Fibroblast of peridontal ligament (primary cell): ENCODE measurements at regions not wholly inside any gene's neighbourhood (a gene's known extent, or its start where the extent isn't known, plus 50 kb on each side); places are given as distances from the start of the nearest gene placed in this dataset.

ENCODE experiments used
- DNase-seq: peaks from one replicate; pipeline ENCODE4 v3.0.0-alpha.2; 2010; ENCODE audit errors: extremely low read depth

DNA sequence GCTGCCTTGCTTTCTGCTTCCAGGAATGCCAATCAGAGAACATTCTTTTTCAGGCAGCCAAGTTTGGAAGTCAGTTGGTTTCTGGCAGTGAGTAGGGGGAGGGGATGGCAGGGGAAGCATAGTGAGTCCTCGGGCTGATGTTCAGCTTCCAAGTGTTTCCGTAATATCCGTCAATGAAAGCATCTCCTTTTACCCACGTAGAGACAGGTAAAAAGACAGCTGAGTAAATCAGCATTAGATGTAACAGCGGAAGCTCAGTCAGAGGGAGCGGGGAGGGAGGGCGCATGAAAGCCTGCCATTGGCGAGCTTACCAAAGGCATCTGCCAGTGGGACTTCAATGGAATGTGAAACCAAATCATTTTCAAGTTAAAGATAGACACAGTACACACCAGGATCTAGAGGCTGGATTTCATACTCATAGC is 117.1 kb upstream of the DTNA start:
- DNase-seq: peak; percentile 74

DNA sequence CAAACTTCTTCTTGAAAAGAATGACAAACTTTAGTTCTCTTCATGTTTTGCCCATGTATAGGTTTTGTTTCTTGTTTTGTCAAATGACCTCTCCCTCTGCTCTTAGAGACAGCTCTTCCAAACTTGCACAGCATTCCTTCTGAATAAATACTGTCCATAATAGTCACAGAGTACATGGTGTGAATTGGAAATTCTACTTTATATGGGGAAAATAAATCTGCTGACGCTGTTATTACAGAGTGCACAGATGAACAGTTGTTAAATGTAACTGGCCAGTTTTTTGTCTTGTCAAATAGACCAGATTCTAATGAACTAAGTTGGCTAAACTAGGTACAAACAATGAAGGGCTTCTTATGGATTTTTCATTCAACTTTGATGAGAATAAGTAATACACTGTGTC is 115.8 kb upstream of the DTNA start:
- no peak for DNase-seq

- peak; percentile 50 for DNase-seq
These were observed 114.4 kb upstream of the DTNA start for GRCh38 chr18:34595690-34596089.

DNA sequence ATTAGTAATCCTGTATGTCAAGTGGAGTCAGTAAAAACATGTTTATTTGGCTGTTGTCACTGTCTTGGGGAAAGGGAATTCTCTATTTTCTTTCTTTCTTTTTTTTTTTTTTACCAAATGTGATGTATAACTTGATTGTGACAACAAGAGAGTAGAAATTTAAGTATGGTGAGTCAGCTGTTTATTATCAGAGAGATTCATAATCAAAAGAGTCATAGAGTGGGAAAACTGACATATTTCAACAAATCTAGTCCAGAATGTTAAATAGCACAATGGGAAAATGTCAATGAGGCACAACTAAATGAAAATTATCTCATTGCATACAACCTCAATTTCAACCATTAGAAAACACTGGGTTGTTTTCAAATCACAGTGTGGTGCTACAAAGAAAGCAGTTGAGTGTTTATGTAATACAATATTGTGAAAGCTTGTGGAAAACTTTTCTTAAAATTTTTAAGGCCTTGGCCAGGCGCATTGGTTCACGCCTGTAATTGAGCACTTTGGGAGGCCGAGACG is 111.9 kb upstream of the DTNA start:
- DNase-seq: peak; percentile 47

DNA sequence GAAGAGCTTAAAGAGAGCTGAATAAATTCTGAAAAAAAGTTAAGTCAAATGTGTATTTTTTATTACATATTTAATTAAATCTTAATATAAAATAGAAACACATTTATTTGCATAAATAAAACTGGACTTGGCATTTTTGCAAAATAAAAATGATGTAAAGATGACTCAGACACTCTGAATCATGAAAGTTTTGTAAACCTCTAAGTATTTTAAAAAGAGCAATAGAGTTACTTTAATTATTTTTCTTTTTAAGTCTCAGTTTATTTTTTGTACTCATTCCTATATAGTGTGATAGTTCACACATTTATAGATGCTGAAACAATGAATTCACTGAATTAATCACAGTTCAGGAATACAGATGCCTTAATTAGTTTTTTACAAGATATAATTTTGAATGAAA is 109.9 kb upstream of the DTNA start:
- peak; percentile 66 for DNase-seq

- DNase-seq: no peak
These were observed 109.0 kb upstream of the DTNA start for GRCh38 chr18:34600874-34601656.

DNA sequence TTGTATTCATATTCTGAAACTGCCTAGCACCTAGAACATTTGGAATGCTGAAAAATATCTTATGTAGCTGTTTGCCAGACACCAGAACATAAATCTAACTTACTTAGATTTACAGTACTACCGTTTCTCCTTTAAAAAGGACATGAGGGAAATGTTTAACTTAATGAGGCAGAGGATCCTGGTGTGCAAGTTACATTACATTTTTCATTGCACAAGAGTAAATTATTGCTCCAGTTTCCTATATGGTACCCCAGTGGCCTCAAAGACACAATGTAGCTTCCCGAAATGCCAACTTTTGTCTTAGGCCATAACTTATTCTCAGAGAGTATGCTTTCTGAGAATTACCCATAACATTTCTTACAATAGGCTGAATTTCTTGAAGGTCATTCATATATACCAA is 105.5 kb upstream of the DTNA start:
- DNase-seq: no peak

DNA sequence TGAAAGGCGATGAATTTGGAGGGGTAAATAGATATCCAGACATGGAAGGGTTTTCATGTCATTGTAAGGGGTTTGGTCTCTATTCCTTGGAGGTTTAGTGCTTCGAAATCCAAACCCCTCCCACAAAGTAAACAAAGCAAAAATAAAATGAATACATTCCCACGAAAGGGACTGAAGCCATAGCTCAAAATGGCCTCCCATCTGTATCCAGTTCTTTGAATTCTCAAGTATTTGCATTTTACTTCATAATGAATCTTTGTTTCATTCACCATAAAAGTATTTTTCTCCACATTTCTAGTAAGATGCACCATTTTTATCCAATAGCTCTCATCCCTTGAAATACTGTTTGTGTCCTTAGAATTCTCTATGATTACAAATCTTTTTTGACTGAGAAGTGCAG is 103.2 kb upstream of the DTNA start:
- no peak for DNase-seq

DNA sequence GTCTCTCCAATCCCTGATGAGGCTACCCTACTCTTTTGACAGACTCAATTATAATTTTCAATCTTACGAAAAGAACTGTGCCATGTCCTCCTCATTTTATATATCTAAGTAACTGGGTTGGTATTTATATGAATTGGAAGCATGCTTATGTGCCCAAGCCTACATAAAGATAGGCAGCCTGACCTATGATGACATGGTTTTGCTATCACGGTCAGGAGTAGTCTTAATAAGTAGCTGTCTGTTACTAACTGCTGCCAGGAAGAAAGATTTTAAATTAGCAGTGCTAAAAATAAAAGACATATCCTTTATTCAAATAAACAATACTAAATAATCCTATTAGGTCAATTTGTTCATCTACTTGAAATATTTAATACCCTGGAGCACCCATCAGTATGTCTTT is 102.0 kb upstream of the DTNA start:
- DNase-seq: no peak

DNA sequence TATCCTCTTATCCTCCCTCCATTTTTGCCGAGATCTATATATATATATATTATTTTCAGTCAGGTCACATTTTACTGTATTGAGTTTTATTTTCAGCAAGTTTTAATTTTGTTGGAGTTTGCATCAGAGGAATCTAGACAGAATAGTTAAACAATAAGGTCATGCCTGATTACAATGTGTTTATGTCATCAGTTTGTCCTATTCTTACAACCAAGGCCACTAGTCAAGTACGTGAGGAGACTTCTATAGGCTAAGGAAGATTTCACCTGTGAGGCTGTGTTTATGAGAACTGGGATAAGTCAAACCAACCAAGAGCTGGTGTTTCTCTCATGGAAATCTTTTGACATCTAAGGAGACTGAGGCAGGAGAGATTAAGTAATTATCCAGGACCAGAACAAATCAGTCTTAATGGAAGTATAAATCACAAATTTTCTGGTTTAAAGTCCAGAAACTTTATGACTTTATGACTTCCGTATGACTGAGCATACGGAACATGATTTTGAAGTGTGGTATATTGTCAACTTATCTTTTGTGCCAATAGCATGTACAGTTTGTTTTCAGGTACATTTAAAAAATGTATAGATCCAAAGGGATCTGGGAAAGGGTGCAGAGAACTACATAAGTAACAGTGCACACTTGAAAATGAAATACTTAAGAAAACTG is 100.0 kb upstream of the DTNA start:
- no peak for DNase-seq

DNA sequence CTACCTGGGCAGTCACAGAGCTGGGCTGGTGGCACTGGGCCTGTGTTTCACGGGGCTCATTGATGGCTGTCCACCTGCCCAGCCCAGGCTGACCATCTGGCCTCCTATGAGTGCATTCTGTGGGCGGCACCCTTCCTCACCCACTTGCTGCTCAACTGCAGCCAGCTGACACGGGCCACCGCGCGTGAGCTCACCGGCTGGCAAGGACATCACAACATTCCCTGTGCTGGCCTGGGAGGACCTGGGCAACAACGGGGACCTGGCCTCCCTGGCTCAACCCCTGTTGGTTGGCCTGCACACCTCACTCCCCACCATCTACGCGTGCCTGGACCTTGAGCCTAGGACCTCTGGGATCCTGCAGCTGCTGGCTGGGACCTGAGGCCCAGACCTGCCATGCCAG is 98.2 kb upstream of the DTNA start:
- no peak for DNase-seq

GRCh38 chr18:34620258-34620861 is 89.7 kb upstream of the DTNA start:
- DNase-seq: no peak

GRCh38 chr18:34623557-34623956 is 86.5 kb upstream of the DTNA start:
- DNase-seq: no peak

DNA sequence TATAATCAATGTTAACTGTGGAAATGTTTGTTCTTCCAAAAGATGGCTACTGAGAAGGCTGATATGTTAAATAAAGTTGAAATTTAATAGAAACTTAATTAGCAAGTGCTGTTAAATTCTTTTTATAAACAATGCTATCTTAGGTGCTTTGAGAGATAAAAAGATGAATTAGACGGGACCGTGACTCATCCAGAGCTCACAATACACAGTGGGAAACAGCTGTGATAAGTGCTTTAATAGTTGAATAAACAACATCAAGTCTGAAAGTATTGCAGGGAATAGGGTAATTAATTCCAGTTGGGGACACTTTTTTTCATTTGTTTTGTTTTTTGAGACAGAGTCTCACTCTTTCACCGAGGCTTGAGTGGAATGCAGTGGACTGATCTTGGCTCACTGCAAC is 85.5 kb upstream of the DTNA start:
- DNase-seq: no peak

- no peak for DNase-seq
These were observed 83.5 kb upstream of the DTNA start for GRCh38 chr18:34626404-34627136.

DNA sequence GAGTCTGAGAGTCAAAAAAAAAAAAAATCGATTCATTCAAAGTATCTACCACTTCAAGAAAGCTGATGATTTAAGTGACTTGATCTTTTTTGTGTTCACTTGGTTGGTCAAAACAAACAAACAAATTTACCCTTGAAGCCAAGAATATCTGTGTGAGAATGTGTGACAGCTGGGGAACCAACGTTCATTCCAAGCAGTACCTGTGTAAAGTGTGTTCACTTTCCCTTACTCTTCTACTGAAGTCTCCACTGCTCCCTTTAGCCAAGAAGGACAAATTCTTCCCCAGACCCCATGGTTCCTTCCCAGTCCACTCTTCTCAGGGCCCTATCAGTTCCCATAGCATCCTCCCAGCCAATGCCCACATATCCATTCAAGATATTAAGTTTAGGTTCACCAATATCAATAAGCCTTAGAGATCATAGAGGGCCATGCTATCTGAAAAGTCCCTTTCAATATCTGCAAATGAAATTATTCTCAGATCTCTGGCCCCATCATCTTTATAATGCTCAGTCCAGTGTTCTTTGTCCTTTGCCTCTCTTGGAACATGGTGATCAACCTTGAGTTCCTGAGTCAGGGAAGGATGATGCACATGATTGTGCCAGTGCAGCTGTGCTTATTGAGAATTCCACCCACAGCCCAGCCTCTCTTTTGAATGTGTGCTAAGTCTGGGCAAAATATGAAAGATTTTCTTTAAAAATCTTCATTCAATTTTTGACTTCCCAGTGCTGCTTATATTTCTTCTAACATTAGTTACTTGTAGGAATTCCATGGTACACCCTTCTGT is 82.8 kb upstream of the DTNA start:
- no peak for DNase-seq

DNA sequence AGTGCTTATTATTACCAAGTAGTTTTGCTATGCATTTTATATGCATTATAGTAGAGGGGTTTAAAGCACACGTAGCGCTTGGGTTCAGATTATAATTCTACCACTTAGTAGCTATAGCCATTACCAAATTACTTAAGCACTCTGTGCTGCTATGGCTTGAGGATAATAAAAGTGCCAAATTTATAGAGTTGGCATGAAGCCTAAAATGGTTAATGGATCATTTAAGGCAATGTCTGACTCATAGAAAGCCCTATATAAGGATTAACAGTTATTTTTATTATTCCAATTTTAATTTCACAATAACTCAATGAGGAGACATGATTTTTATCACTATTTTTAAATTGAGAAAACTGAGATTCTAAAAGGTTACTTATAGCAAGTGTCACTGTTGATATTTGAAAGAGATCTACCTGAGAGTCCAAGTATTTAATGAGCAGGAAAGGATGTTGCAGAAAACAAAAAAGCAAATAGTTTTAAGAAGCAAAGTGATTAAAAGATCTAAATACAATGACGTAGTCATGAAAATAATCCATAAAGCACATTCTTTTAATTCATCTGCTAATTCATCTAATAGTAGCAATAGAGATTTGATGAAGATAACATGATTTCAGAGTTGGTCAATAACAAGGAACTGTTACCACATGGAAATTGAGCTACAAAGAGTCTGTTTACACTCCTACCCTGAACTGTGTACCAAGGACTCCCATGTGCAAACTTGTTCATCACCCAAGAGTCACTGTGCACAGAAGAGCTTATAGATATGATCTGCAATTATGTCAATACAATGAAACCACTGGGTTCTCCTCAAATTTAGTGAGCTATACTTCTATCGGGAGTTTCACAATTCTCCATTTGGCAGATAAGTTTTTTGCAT is 78.8 kb upstream of the DTNA start:
- no peak for DNase-seq

GRCh38 chr18:34632321-34632720 is 77.8 kb upstream of the DTNA start:
- no peak for DNase-seq

GRCh38 chr18:34633368-34633767 is 76.7 kb upstream of the DTNA start:
- no peak for DNase-seq

DNA sequence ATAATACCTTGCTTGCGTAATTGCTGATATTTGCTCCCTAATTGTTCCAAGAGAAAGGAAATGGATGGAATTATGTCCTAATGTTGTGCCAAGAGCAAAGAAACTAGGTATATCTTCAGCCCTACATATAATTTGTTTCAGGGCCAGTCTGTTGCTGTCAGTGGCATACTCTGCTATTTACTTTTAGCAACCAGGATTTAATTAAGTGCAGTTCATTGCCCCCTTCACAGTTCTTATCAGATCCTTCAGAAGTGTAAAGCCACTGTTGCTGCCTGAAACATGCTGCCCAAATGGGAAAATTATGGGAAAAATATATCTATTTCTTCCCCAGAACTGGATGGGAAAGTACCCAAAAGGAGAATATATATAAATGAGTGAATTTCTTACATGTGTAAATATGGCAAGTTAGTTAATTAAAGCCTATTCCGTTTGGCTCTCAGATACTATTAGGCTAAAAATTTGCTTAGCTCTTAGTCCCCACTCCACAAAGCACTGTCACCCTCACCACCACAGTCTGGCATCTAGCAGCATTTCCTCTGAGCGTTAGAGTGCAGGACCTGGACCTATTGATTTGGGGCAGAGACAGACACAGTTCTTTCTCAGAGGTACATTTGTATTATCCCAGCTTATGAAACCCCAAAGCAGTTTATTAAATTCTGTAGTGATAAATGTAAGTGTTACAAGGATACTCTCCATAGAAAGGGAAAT is 72.8 kb upstream of the DTNA start:
- no peak for DNase-seq
